Astrocyte of the spinal cord (primary cell): ENCODE measurements at regions not wholly inside any gene's neighbourhood (a gene's known extent, or its start where the extent isn't known, plus 50 kb on each side); places are given as distances from the start of the nearest gene placed in this dataset.

Experiments
- DNase-seq: peaks from one replicate; pipeline ENCODE4 v3.0.0; 2011; ENCODE audit warnings: low read depth, low spot score
- H3K4me3 ChIP-seq: 2 replicates; pipeline ENCODE4 v1.5.1; 2011; ENCODE audit warnings: low read depth, mild to moderate bottlenecking, low read length, moderate library complexity
- in situ Hi-C: cut with HindIII; loops from 2 replicates; pipeline ENCODE4 v1.10.0; 2017; ENCODE audit warnings: low sequenced_read_pairs
- TF ChIP-seq, protein P1 (sequence below): IDR thresholded peaks from 2 replicates; pipeline ENCODE4 v1.5.1; 2012; ENCODE audit warnings: low read depth, mild to moderate bottlenecking, low read length, inconsistent platforms

- in situ Hi-C loops = no loop called here
- DNase-seq = no peak
- no peak overlapping the region for H3K4me3 ChIP-seq
- TF ChIP-seq, protein P1, sequence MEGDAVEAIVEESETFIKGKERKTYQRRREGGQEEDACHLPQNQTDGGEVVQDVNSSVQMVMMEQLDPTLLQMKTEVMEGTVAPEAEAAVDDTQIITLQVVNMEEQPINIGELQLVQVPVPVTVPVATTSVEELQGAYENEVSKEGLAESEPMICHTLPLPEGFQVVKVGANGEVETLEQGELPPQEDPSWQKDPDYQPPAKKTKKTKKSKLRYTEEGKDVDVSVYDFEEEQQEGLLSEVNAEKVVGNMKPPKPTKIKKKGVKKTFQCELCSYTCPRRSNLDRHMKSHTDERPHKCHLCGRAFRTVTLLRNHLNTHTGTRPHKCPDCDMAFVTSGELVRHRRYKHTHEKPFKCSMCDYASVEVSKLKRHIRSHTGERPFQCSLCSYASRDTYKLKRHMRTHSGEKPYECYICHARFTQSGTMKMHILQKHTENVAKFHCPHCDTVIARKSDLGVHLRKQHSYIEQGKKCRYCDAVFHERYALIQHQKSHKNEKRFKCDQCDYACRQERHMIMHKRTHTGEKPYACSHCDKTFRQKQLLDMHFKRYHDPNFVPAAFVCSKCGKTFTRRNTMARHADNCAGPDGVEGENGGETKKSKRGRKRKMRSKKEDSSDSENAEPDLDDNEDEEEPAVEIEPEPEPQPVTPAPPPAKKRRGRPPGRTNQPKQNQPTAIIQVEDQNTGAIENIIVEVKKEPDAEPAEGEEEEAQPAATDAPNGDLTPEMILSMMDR = no peak
Measured at GRCh38 chr11:76263166-76263565, 56.9 kb upstream of the WNT11 start.

DNA sequence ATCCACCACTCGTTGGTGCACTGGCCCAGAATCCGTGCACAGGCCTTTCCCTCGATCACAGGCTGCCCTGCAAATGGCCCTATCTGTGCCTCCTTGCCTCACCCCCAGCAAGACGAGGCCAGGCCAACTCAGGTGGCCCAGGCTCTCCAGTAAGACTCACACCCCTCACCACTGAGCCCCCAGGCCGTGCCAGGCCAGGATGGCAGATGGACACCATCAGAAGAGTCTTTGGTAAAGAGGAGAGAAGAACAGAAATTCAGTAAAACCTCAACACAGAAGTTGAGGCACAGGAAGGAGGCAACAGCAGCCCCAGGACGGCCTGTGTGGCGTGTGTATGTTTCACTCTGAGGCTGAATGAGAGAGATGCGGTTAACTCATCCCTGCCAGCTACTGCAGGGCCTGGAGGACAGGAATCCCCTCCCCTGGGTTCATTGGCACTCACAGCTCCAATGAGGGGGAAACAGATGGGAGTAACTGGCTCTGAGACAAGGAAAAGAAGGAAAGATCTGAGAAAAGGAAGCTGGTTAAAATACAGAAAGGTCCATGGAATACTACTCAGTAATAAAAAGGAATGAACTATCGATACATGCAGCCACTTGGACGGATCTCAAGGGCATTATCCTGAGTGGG is 54.1 kb upstream of the WNT11 start:
- no peak overlapping the region for H3K4me3 ChIP-seq
- in situ Hi-C loops = no loop called here
- DNase-seq = no peak
- TF ChIP-seq, protein P1 = no peak

- in situ Hi-C loops = no loop called here
- no peak for DNase-seq
Measured at GRCh38 chr11:76259299-76259908, 53.1 kb upstream of the WNT11 start.

DNA sequence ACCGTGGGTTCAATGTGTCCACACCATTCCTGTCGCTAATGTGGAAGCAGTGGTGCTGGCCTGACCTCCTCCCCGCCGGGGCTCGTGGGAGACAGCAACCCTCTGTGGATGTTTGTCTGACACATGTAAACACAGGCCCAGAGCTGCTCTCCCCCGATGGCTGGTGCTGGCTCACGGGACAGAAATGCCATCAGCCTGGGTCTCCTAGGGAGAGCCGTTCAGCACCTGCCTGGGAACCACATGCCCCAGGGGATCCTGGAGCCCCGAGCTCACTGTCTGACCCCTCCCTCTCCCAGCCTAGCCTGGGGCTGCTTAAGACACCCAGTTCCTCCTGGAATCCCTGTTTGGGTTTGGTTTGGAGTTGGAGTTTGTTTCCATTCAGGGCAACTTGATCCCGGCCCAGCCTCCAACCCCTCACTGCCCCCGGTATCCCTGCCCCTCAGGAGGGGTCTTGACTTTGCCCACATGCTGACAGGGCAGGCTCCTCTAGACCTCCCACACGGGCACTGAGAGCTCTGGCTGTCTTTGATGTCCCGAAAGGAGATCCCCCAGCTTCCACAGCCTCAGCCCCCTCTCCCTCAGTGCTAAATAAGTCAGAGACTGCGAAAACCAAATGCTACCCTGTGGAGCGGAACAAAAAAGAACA is 50.9 kb upstream of the WNT11 start:
- in situ Hi-C loops = no loop called here
- no peak overlapping the region for H3K4me3 ChIP-seq
- TF ChIP-seq, protein P1 = no peak
- DNase-seq = no peak

More at GRCh38 chr11:76259299-76259908, 53.1 kb upstream of the WNT11 start:
- TF ChIP-seq, protein P1 = no peak
- no peak overlapping the region for H3K4me3 ChIP-seq

GRCh38 chr11:76256448-76256847 is 50.1 kb upstream of the WNT11 start:
- in situ Hi-C loops = no loop called here
- TF ChIP-seq, protein P1 = no peak
- no peak overlapping the region for H3K4me3 ChIP-seq
- no peak for DNase-seq
